OCI-LY7 (cell line): ENCODE measurements at regions not wholly inside any gene's neighbourhood (a gene's known extent, or its start where the extent isn't known, plus 50 kb on each side); places are given as distances from the start of the nearest gene placed in this dataset.

ENCODE experiments used
- BruUV-seq: library from RNA; stranded (reverse); fragments of 400-500 nt; replicated peaks from 2 replicates; lab custom pipeline; 2021; lab: Mats Ljungman, UMichigan
- CTCF ChIA-PET: fragments of 300-600 bp; sonication (Branson Sonifier 250); formaldehyde crosslinking; loops from one replicate; lab custom pipeline; 2022; ENCODE audit warnings: antibody characterized with exemption; ENCODE audit not compliant: unreplicated experiment; lab: Charles Lee
- POLR2A ChIA-PET: fragments of 300-600 bp; sonication (Branson Sonifier 250); formaldehyde crosslinking; loops from one replicate; lab custom pipeline; 2022; ENCODE audit warnings: antibody characterized with exemption; lab: Charles Lee
- DNase-seq: peaks from one replicate; pipeline ENCODE4 v3.0.0-alpha.2; 2015; ENCODE audit warnings: low spot score
- H2AFZ ChIP-seq: fragments of 200-600 bp; sonication (generic), shearing (Covaris generic); 2 replicates; pipeline ENCODE4 v1.6.1; 2014; ENCODE audit warnings: mild to moderate bottlenecking, antibody characterized with exemption, low read length, moderate library complexity
- H3K27ac ChIP-seq: fragments of 200-600 bp; sonication (generic); 2 replicates; pipeline ENCODE4 v1.5.1; 2014; ENCODE audit warnings: mixed run types, low read depth, mild to moderate bottlenecking, moderate library complexity, low read length, inconsistent platforms; ENCODE audit not compliant: poor library complexity, severe bottlenecking
- H3K36me3 ChIP-seq: fragments of 200-600 bp; sonication (generic); 2 replicates; pipeline ENCODE4 v1.6.1; 2014; ENCODE audit warnings: mild to moderate bottlenecking, antibody characterized with exemption, low read length, moderate library complexity, mixed read lengths; ENCODE audit not compliant: insufficient read depth
- H3K4me1 ChIP-seq: fragments of 200-600 bp; sonication (generic); 2 replicates; pipeline ENCODE4 v1.5.1; 2014; ENCODE audit warnings: mild to moderate bottlenecking, low read length; ENCODE audit not compliant: insufficient read depth, poor library complexity, severe bottlenecking
- H3K4me2 ChIP-seq: fragments of 200-600 bp; sonication (generic); 2 replicates; pipeline ENCODE4 v1.6.1; 2014; ENCODE audit warnings: mild to moderate bottlenecking, low read length
- H3K4me3 ChIP-seq: fragments of 200-600 bp; sonication (generic); 2 replicates; pipeline ENCODE4 v1.5.1; 2014; ENCODE audit warnings: mild to moderate bottlenecking, low read depth, low read length; ENCODE audit not compliant: poor library complexity, severe bottlenecking
- H3K79me2 ChIP-seq: fragments of 200-600 bp; sonication (generic); 2 replicates; pipeline ENCODE4 v1.6.1; 2016; ENCODE audit warnings: low read depth, mild to moderate bottlenecking, low read length, moderate library complexity, mixed read lengths; ENCODE audit not compliant: insufficient read depth
- H3K9me2 ChIP-seq: fragments of 200-600 bp; sonication (generic); 2 replicates; pipeline ENCODE4 v1.6.1; 2016; ENCODE audit warnings: mild to moderate bottlenecking, low read length, mixed read lengths; ENCODE audit not compliant: insufficient read depth
- H3K9me3 ChIP-seq: fragments of 200-600 bp; sonication (generic); 2 replicates; pipeline ENCODE4 v1.6.1; 2014; ENCODE audit warnings: mild to moderate bottlenecking, mixed run types, low read length, mixed read lengths
- H4K20me1 ChIP-seq: fragments of 200-600 bp; sonication (generic); 2 replicates; pipeline ENCODE4 v1.6.1; 2014; ENCODE audit warnings: mild to moderate bottlenecking, antibody characterized with exemption, low read length, moderate library complexity, mixed read lengths; ENCODE audit not compliant: insufficient read depth
- CTCF ChIP-seq: fragments of 200-600 bp; sonication (generic); conservative IDR thresholded peaks from 2 replicates; pipeline ENCODE4 v1.5.1; 2014; ENCODE audit warnings: mild to moderate bottlenecking, antibody characterized with exemption, low read length, moderate library complexity, mixed read lengths
- EZH2phosphoT487 ChIP-seq: fragments of 200-600 bp; sonication (generic); IDR thresholded peaks from 2 replicates; pipeline ENCODE4 v1.6.1; 2018; ENCODE audit warnings: low read depth, borderline replicate concordance, mild to moderate bottlenecking, mixed run types, antibody characterized with exemption, low read length, moderate library complexity, mixed read lengths
- intact Hi-C: fragments of 100-400 bp; cut with micrococcal nuclease; formaldehyde crosslinking; loops from one replicate; pipeline ENCODE4 v1.10.0; 2022; ENCODE audit not compliant: unreplicated experiment

- ChIA-PET POLR2A (interaction anchor here (0.7 kb wide), 1 partner anchor 60 kb away, joined by 3 read pairs; no protein-coding TSS in a partner anchor), CTCF (interaction anchor here (0.7 to 1.6 kb wide), 5 partner anchors 9 to 413 kb away, joined by 3 to 5 read pairs (median 3); no protein-coding TSS in a partner anchor)
- H2AFZ ChIP-seq, result peak overlapping the region; percentile 11; the same call in 1 of the 2 replicates
- peak overlapping the region; percentile 70 for H3K4me2 ChIP-seq
- TF ChIP-seq EZH2phosphoT487, result no peak
- 0 out of 2 replicates have a peak, but pooled peaks have one; percentile 25 for TF ChIP-seq CTCF
- H3K79me2 ChIP-seq, result no peaks in the 10 kb centered on the region
- no peaks in the 10 kb centered on the region for H3K9me2 ChIP-seq
- BruUV-seq, result no TSS peak
- H3K27ac ChIP-seq, result peak overlapping the region; percentile 50
- H4K20me1 ChIP-seq, result no peaks in the 10 kb centered on the region
- no peaks in the 10 kb centered on the region for H3K9me3 ChIP-seq
- intact Hi-C loops, result no loop called here
- peaks cover 48% of the 10 kb centered on the region for H3K4me1 ChIP-seq
- DNase-seq, result peak; percentile 60
- H3K36me3 ChIP-seq, result no peaks in the 10 kb centered on the region
- H3K4me3 ChIP-seq, result peak overlapping the region; percentile 39
These were observed 76.3 kb upstream of the IGLL5 start for GRCh38 chr22:22811016-22812009.

GRCh38 chr22:22812031-22812905 is 75.3 kb upstream of the IGLL5 start:
- peak; percentile 76 for DNase-seq
- no peaks in the 10 kb centered on the region for H3K36me3 ChIP-seq
- H3K27ac ChIP-seq, result peak overlapping the region; percentile 50
- peak overlapping the region; percentile 70 for H3K4me2 ChIP-seq
- no peaks in the 10 kb centered on the region for H3K9me2 ChIP-seq
- no peaks in the 10 kb centered on the region for H3K9me3 ChIP-seq
- peak overlapping the region; percentile 11; the same call in 1 of the 2 replicates for H2AFZ ChIP-seq
- peaks cover 58% of the 10 kb centered on the region for H3K4me1 ChIP-seq
- BruUV-seq, result no TSS peak
- H3K4me3 ChIP-seq, result peak overlapping the region; percentile 39
- no peaks in the 10 kb centered on the region for H3K79me2 ChIP-seq
- H4K20me1 ChIP-seq, result no peaks in the 10 kb centered on the region
- CTCF ChIA-PET, result interaction anchor here (0.7 to 1.6 kb wide), 5 partner anchors 8 to 414 kb away, joined by 3 to 5 read pairs (median 3); no protein-coding TSS in a partner anchor
- TF ChIP-seq CTCF, result no peak
- TF ChIP-seq EZH2phosphoT487, result no peak
- intact Hi-C loops, result no loop called here
- POLR2A ChIA-PET, result interaction anchor here (0.6 to 1.5 kb wide), 4 partner anchors 10 to 146 kb away, joined by 3 to 4 read pairs (median 3); no protein-coding TSS in a partner anchor
